ENCODE measurements at regions not wholly inside any gene's neighbourhood (a gene's known extent, or its start where the extent isn't known, plus 50 kb on each side); places are given as distances from the start of the nearest gene placed in this dataset.
"Not testable (repeated sequence)": the region's sequence is repeated elsewhere in the genome, so short reads cannot be mapped to it uniquely, and the experiment has no call there.

GRCh38 chr10:25842146-25842545 lies 91.9 kb upstream of the MYO3A start:
- Histone ChIP-seq H3K27ac (ENCODE audit: insufficient read depth, low read length) (no peak overlapping the region), H2AFZ (ENCODE audit: low read length) (no peak overlapping the region), H3K36me3 (ENCODE audit: control insufficient read depth, insufficient read depth, low read length) (no peaks in the 10 kb centered on the region), H3K9ac (ENCODE audit: insufficient read depth, low read length) (no peak overlapping the region), H4K20me1 (ENCODE audit: control insufficient read depth, extremely low read depth, insufficient read depth, low read length) (no peaks in the 10 kb centered on the region), H3K27me3 (ENCODE audit: control insufficient read depth, insufficient read depth, low read length) (no peaks in the 10 kb centered on the region), H3K4me1 (ENCODE audit: control insufficient read depth, extremely low read depth, insufficient read depth, low read length) (no peaks in the 10 kb centered on the region), H3K9me3 (ENCODE audit: control insufficient read depth, insufficient read depth, low read depth, low read length) (no peaks in the 10 kb centered on the region), H3K4me2 (ENCODE audit: extremely low read depth, insufficient read depth, low read length) (no peak overlapping the region), H3K79me2 (ENCODE audit: control insufficient read depth, insufficient read depth, low read length) (no peaks in the 10 kb centered on the region), H3K4me3 (replicated peaks in 1 of 4; ENCODE audit: control extremely low read depth in 1 of 4, insufficient read depth in 1 of 4, low read depth in 3 of 4, low read length in 4 of 4) (no peak overlapping the region)
- no peak for DNase-seq (ENCODE audit: low read depth in 2 of 2)
- TF ChIP-seq, protein P1, sequence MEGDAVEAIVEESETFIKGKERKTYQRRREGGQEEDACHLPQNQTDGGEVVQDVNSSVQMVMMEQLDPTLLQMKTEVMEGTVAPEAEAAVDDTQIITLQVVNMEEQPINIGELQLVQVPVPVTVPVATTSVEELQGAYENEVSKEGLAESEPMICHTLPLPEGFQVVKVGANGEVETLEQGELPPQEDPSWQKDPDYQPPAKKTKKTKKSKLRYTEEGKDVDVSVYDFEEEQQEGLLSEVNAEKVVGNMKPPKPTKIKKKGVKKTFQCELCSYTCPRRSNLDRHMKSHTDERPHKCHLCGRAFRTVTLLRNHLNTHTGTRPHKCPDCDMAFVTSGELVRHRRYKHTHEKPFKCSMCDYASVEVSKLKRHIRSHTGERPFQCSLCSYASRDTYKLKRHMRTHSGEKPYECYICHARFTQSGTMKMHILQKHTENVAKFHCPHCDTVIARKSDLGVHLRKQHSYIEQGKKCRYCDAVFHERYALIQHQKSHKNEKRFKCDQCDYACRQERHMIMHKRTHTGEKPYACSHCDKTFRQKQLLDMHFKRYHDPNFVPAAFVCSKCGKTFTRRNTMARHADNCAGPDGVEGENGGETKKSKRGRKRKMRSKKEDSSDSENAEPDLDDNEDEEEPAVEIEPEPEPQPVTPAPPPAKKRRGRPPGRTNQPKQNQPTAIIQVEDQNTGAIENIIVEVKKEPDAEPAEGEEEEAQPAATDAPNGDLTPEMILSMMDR (conservative IDR thresholded peaks at IDR 0.05 in 1 of 2, IDR thresholded peaks at IDR 0.05 in 1 of 2; ENCODE audit: low read depth in 1 of 2, low read length in 2 of 2), result no peak
- no peak for TF ChIP-seq EZH2 (IDR thresholded peaks at IDR 0.05; ENCODE audit: low read length, missing control alignments)

- H3K4me1 ChIP-seq (ENCODE audit: control insufficient read depth, extremely low read depth, insufficient read depth, low read length), result no peaks in the 10 kb centered on the region
- no peak overlapping the region for H2AFZ ChIP-seq (ENCODE audit: low read length)
- H3K79me2 ChIP-seq (ENCODE audit: control insufficient read depth, insufficient read depth, low read length), result no peaks in the 10 kb centered on the region
- H3K9me3 ChIP-seq (ENCODE audit: control insufficient read depth, insufficient read depth, low read depth, low read length), result no peaks in the 10 kb centered on the region
- H3K27ac ChIP-seq (ENCODE audit: insufficient read depth, low read length), result no peak overlapping the region
- H3K9ac ChIP-seq (ENCODE audit: insufficient read depth, low read length), result no peak overlapping the region
- no peak for TF ChIP-seq EZH2 (IDR thresholded peaks at IDR 0.05; ENCODE audit: low read length, missing control alignments)
- TF ChIP-seq, protein P1 (conservative IDR thresholded peaks at IDR 0.05 in 1 of 2, IDR thresholded peaks at IDR 0.05 in 1 of 2; ENCODE audit: low read depth in 1 of 2, low read length in 2 of 2), result no peak
- peak in 1 of 2 donors; percentile 6 for DNase-seq (ENCODE audit: low read depth in 2 of 2)
- no peaks in the 10 kb centered on the region for H3K36me3 ChIP-seq (ENCODE audit: control insufficient read depth, insufficient read depth, low read length)
- no peaks in the 10 kb centered on the region for H3K27me3 ChIP-seq (ENCODE audit: control insufficient read depth, insufficient read depth, low read length)
- no peak overlapping the region for H3K4me3 ChIP-seq (replicated peaks in 1 of 4; ENCODE audit: control extremely low read depth in 1 of 4, insufficient read depth in 1 of 4, low read depth in 3 of 4, low read length in 4 of 4)
- H3K4me2 ChIP-seq (ENCODE audit: extremely low read depth, insufficient read depth, low read length), result no peak overlapping the region
- no peaks in the 10 kb centered on the region for H4K20me1 ChIP-seq (ENCODE audit: control insufficient read depth, extremely low read depth, insufficient read depth, low read length)
Measured at GRCh38 chr10:25843551-25844170, 90.4 kb upstream of the MYO3A start.

- H4K20me1 ChIP-seq (ENCODE audit: control insufficient read depth, extremely low read depth, insufficient read depth, low read length); H3K4me2 ChIP-seq (ENCODE audit: extremely low read depth, insufficient read depth, low read length); H3K9ac ChIP-seq (ENCODE audit: insufficient read depth, low read length); H3K9me3 ChIP-seq (ENCODE audit: control insufficient read depth, insufficient read depth, low read depth, low read length); DNase-seq (ENCODE audit: low read depth in 2 of 2); H3K4me3 ChIP-seq (replicated peaks in 1 of 4; ENCODE audit: control extremely low read depth in 1 of 4, insufficient read depth in 1 of 4, low read depth in 3 of 4, low read length in 4 of 4); H3K4me1 ChIP-seq (ENCODE audit: control insufficient read depth, extremely low read depth, insufficient read depth, low read length); H2AFZ ChIP-seq (ENCODE audit: low read length); H3K27ac ChIP-seq (ENCODE audit: insufficient read depth, low read length); H3K27me3 ChIP-seq (ENCODE audit: control insufficient read depth, insufficient read depth, low read length); H3K36me3 ChIP-seq (ENCODE audit: control insufficient read depth, insufficient read depth, low read length); H3K79me2 ChIP-seq (ENCODE audit: control insufficient read depth, insufficient read depth, low read length): not testable (repeated sequence)
Measured at GRCh38 chr10:25844716-25845115, 89.3 kb upstream of the MYO3A start.

Measured in fibroblast of lung (primary cell).